K562 (cell line): ENCODE measurements at regions not wholly inside any gene's neighbourhood (a gene's known extent, or its start where the extent isn't known, plus 50 kb on each side); places are given as distances from the start of the nearest gene placed in this dataset.

ENCODE experiments used
- FOXM1 ChIP-seq, 2 experiments: fragments of 450-650 bp in 1 of 2; sonication (generic) in 1 of 2; formaldehyde crosslinking in 1 of 2; IDR thresholded peaks; 2 replicates each; pipeline versions ENCODE4 v1.6.1 to v1.9.0; 2017 to 2022; ENCODE audit warnings: low read depth in 2 of 2, mild to moderate bottlenecking in 2 of 2, missing genetic modification reagents in 1 of 2, moderate library complexity in 1 of 2
- ZFP91 ChIP-seq: sonication (generic); formaldehyde crosslinking; IDR thresholded peaks from 2 replicates; pipeline ENCODE4 v1.8.0; 2022; ENCODE audit warnings: mild to moderate bottlenecking, missing genetic modification reagents
- ZNF174 ChIP-seq: fragments of 250-450 bp; sonication (Bioruptor Pico); IDR thresholded peaks from 2 replicates; pipeline ENCODE4 v1.4.0; 2020; ENCODE audit warnings: mild to moderate bottlenecking

GRCh38 chr15:95302206-95302605 is 1028.3 kb upstream of the NR2F2 start:
- TF ChIP-seq ZFP91 (CRISPR knock-in tag) (no peak), FOXM1 (IDR thresholded peaks at IDR 0.05; ENCODE audit: low read depth) (no peak), FOXM1 (CRISPR knock-in tag; IDR thresholded peaks at IDR 0.05; ENCODE audit: low read depth) (no peak), ZNF174 (CRISPR knock-in tag) (no peak)
